HepG2 (cell line): ENCODE measurements at regions not wholly inside any gene's neighbourhood (a gene's known extent, or its start where the extent isn't known, plus 50 kb on each side); places are given as distances from the start of the nearest gene placed in this dataset.

Experiments
- ATAC-seq: fragments of 200-7000 bp; cut with Tn5 transposase; 3 replicates; pipeline ENCODE4 v1.9.1; 2020; ENCODE audit warnings: mild to moderate bottlenecking, moderate library complexity
- BruUV-seq: library from RNA; stranded (reverse); fragments of 400-500 nt; replicated peaks from 2 replicates; lab custom pipeline; 2021; lab: Mats Ljungman, UMichigan
- CTCF ChIA-PET: fragments of 300-600 bp; formaldehyde crosslinking; extraction: SDS; loops from one replicate; lab custom pipeline; 2021; ENCODE audit warnings: low total read pairs, inconsistent platforms, low intra/inter-chr PET ratio; lab: Yijun Ruan, JAX
- POLR2A ChIA-PET: fragments of 350-600 bp; sonication (Branson Sonifier 250); formaldehyde crosslinking; loops from one replicate; lab custom pipeline; 2020; ENCODE audit warnings: antibody characterized with exemption, inconsistent platforms; lab: Yijun Ruan, JAX
- DNase-seq: peaks from one replicate; pipeline ENCODE4 v3.0.0-alpha.2; 2015; ENCODE audit warnings: low spot score
- FAIRE-seq: peaks from 3 replicates; lab custom pipeline; 2011; peaks lifted over from hg19 to GRCh38; lab: Jason Lieb, UNC
- H2AFZ ChIP-seq: one replicate; pipeline ENCODE4 v1.6.1; 2011; ENCODE audit warnings: low read length, inconsistent platforms
- H3K27ac ChIP-seq: fragments of 300-600 bp; 3 replicates; pipeline ENCODE4 v1.8.0; 2011; ENCODE audit warnings: mixed run types, mild to moderate bottlenecking, mixed read lengths, low read length, inconsistent platforms; ENCODE audit not compliant: insufficient read depth; ENCODE audit errors: extremely low read length
- H3K27me3 ChIP-seq, 2 experiments: fragments of 200-600 bp in 1 of 2; 2 replicates in 1 of 2; 3 replicates in 1 of 2; pipeline versions ENCODE4 v1.6.0 to v1.8.0; 2011; ENCODE audit warnings: low read length in 2 of 2, mild to moderate bottlenecking in 2 of 2, moderate library complexity in 2 of 2, inconsistent platforms in 1 of 2; ENCODE audit not compliant: insufficient read depth in 2 of 2, control insufficient read depth in 1 of 2
- H3K36me3 ChIP-seq, 2 experiments: fragments of 200-600 bp in 1 of 2; replicated peaks in 1 of 2; 2 replicates in 1 of 2; 3 replicates in 1 of 2; pipeline versions ENCODE4 v1.5.1 to v1.8.0; 2011; ENCODE audit warnings: low read length in 2 of 2, inconsistent platforms in 1 of 2; ENCODE audit not compliant: insufficient read depth in 2 of 2, control insufficient read depth in 1 of 2
- H3K4me1 ChIP-seq: 2 replicates; pipeline ENCODE4 v1.5.1; 2012; ENCODE audit warnings: low read length, inconsistent platforms; ENCODE audit not compliant: insufficient read depth
- H3K4me2 ChIP-seq: 2 replicates; pipeline ENCODE4 v1.6.0; 2011; ENCODE audit warnings: low read depth, low read length, inconsistent platforms
- H3K4me3 ChIP-seq, 3 experiments: fragments of 200-600 bp in 1 of 3; sonication (generic), shearing (Covaris generic) in 1 of 3; replicated peaks in 1 of 3; 2 replicates each; pipeline ENCODE4 v1.5.1; 2011 to 2016; ENCODE audit warnings: low read length in 3 of 3, inconsistent platforms in 2 of 3, low read depth in 2 of 3, mild to moderate bottlenecking in 2 of 3, control low read depth in 1 of 3, mixed read lengths in 1 of 3; ENCODE audit not compliant: insufficient read depth in 1 of 3
- H3K79me2 ChIP-seq: one replicate; pipeline ENCODE4 v1.6.1; 2011; ENCODE audit warnings: low read length, inconsistent platforms; ENCODE audit not compliant: insufficient read depth
- H3K9ac ChIP-seq: 2 replicates; pipeline ENCODE4 v1.6.0; 2011; ENCODE audit warnings: mild to moderate bottlenecking, low read depth, low read length, inconsistent platforms; ENCODE audit not compliant: insufficient read depth
- H3K9me3 ChIP-seq: 2 replicates; pipeline ENCODE4 v1.5.1; 2012; ENCODE audit warnings: mild to moderate bottlenecking, low read length
- H4K20me1 ChIP-seq: 2 replicates; pipeline ENCODE4 v1.6.0; 2011; ENCODE audit warnings: inconsistent platforms, mild to moderate bottlenecking, low read length, moderate library complexity; ENCODE audit not compliant: insufficient read depth
- BRD4 ChIP-seq: sonication (generic); formaldehyde crosslinking; IDR thresholded peaks from 2 replicates; pipeline ENCODE4 v1.4.0; 2020; ENCODE audit warnings: missing genetic modification reagents
- CBFB ChIP-seq: sonication (generic); formaldehyde crosslinking; IDR thresholded peaks from 2 replicates; pipeline ENCODE4 v1.4.0; 2020; ENCODE audit warnings: missing genetic modification reagents
- KMT2B ChIP-seq: IDR thresholded peaks from 2 replicates; pipeline ENCODE4 v1.6.1; 2016; ENCODE audit warnings: missing genetic modification reagents, missing compliant biosample characterization
- TBL1XR1 ChIP-seq: fragments of 150-350 bp; IDR thresholded peaks from 2 replicates; pipeline ENCODE4 v1.6.1; 2014; ENCODE audit warnings: borderline replicate concordance, low read length; ENCODE audit not compliant: partially characterized antibody
- U2AF1 ChIP-seq: fragments of 200-400 bp; formaldehyde crosslinking; optimal IDR thresholded peaks from 2 replicates; pipeline ENCODE3; 2017; ENCODE audit warnings: mild to moderate bottlenecking, low read depth, low read length
- ZNF451 ChIP-seq: sonication (generic); formaldehyde crosslinking; IDR thresholded peaks from 2 replicates; pipeline ENCODE4 v1.5.0; 2020; ENCODE audit warnings: mild to moderate bottlenecking, missing genetic modification reagents
- ZNF550 ChIP-seq: sonication (generic); formaldehyde crosslinking; IDR thresholded peaks from 2 replicates; pipeline ENCODE4 v1.4.0; 2020; ENCODE audit warnings: mild to moderate bottlenecking, missing genetic modification reagents, borderline replicate concordance
- WGBS: methylation state at CpG from one replicate; pipeline ENCODE4 v1.1.6; 2017; ENCODE audit warnings: low lambda C conversion rate; 5-methylcytosine and 5-hydroxymethylcytosine counted together
- in situ Hi-C: cut with HindIII; loops from 2 replicates; pipeline ENCODE4 v1.10.0; 2017; ENCODE audit warnings: low pct_unique_long_range_greater_than_20kb; ENCODE audit not compliant: extremely low pct_ligation_motif_present
- intact Hi-C: fragments of 100-400 bp; cut with micrococcal nuclease; formaldehyde crosslinking; loops from one replicate; pipeline ENCODE4 v1.10.0; 2022; ENCODE audit not compliant: unreplicated experiment
- TF ChIP-seq, protein P1 (sequence below): sonication (generic); formaldehyde crosslinking; IDR thresholded peaks from 2 replicates; pipeline ENCODE4 v1.9.0; 2022; ENCODE audit warnings: low read depth, missing genetic modification reagents
- TF ChIP-seq, protein P2 (sequence below): sonication (generic); formaldehyde crosslinking; IDR thresholded peaks from 2 replicates; pipeline ENCODE4 v1.4.0; 2020; ENCODE audit warnings: missing genetic modification reagents

DNA sequence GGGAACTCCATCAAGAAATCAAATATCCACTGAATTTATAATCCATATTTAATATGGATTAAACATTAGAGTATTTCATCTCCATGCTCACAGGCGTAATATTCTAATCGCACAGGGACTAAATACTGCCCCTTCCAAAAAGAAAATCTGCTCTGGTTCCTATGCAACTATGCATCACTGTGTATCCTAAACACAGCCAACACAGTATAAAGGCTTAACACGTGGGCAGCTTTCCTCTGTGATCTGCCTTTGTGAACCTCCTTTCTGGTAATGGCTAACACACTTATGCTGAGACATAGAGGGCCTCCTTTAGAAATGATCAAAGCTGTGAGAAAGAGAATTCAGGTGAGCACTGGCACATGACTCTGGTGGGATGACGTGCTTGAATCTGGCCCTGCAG, 110.2 kb downstream of the RAB11FIP2 start:
- BruUV-seq, result no TSS peak
- Histone ChIP-seq H3K79me2 (no peaks in the 10 kb centered on the region), H2AFZ (no peak overlapping the region), H3K27me3 (peaks cover 0 to 16% of the 10 kb centered on the region in 2 experiments; a peak in 3 of 5 replicates), H3K9me3 (no peaks in the 10 kb centered on the region), H3K9ac (no peak overlapping the region), H3K4me2 (peak overlapping the region; percentile 49), H4K20me1 (no peaks in the 10 kb centered on the region), H3K4me3 (no peak overlapping the region), H3K36me3 (no peaks in the 10 kb centered on the region), H3K27ac (no peak overlapping the region), H3K4me1 (no peaks in the 10 kb centered on the region)
- TF ChIP-seq KMT2B (CRISPR knock-in tag), result no peak
- no peak for TF ChIP-seq CBFB (CRISPR knock-in tag)
- TF ChIP-seq, protein P1, sequence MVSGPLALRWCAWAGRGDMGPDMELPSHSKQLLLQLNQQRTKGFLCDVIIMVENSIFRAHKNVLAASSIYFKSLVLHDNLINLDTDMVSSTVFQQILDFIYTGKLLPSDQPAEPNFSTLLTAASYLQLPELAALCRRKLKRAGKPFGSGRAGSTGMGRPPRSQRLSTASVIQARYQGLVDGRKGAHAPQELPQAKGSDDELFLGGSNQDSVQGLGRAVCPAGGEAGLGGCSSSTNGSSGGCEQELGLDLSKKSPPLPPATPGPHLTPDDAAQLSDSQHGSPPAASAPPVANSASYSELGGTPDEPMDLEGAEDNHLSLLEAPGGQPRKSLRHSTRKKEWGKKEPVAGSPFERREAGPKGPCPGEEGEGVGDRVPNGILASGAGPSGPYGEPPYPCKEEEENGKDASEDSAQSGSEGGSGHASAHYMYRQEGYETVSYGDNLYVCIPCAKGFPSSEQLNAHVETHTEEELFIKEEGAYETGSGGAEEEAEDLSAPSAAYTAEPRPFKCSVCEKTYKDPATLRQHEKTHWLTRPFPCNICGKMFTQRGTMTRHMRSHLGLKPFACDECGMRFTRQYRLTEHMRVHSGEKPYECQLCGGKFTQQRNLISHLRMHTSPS, result no peak
- TF ChIP-seq, protein P2, sequence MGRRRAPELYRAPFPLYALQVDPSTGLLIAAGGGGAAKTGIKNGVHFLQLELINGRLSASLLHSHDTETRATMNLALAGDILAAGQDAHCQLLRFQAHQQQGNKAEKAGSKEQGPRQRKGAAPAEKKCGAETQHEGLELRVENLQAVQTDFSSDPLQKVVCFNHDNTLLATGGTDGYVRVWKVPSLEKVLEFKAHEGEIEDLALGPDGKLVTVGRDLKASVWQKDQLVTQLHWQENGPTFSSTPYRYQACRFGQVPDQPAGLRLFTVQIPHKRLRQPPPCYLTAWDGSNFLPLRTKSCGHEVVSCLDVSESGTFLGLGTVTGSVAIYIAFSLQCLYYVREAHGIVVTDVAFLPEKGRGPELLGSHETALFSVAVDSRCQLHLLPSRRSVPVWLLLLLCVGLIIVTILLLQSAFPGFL, result no peak
- in situ Hi-C loops, result no loop called here
- FAIRE-seq (no peak), DNase-seq (no peak), ATAC-seq (no peak)
- POLR2A ChIA-PET, result no interaction called here
- intact Hi-C loops, result no loop called here
- CTCF ChIA-PET, result no interaction called here
- 34% methylated on average over 4 of the region's 4 CpGs for WGBS

DNA sequence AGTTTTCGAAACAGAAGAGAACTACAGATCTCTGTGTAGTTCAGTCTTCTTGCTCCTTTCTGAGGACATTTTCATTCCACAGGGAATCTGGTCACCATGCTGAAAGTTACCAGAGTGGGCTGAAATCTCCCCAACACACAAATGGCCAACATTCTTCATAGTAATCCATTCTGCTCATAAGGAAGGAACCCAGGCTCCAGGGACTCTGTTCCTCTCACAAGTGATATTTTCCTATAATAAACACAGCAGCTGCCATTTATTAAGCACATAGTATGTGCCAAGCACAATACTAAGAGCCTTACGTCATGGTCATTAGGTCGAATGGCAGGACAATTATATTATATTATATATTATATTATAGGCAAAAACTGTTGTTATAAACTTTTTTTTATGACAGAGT, 109.8 kb downstream of the RAB11FIP2 start:
- H3K79me2 ChIP-seq, result no peaks in the 10 kb centered on the region
- CTCF ChIA-PET, result no interaction called here
- no TSS peak for BruUV-seq
- WGBS, result 57% methylated on average over 3 of the region's 3 CpGs
- peaks cover 0 to 16% of the 10 kb centered on the region in 2 experiments; a peak in 3 of 5 replicates for H3K27me3 ChIP-seq
- DNase-seq, result no peak
- H3K36me3 ChIP-seq, result no peaks in the 10 kb centered on the region
- no peak overlapping the region for H3K4me2 ChIP-seq
- intact Hi-C loops, result no loop called here
- no peak overlapping the region for H3K4me3 ChIP-seq
- TF ChIP-seq U2AF1 (no peak), ZNF550 (CRISPR knock-in tag) (no peak), TBL1XR1 (no peak), ZNF451 (no peak), BRD4 (no peak)
- TF ChIP-seq, all 625 proteins: peak for 0
- Histone ChIP-seq H3K4me1 (no peaks in the 10 kb centered on the region), H2AFZ (no peak overlapping the region), H3K27ac (no peak overlapping the region), H3K9ac (no peak overlapping the region), H3K9me3 (no peaks in the 10 kb centered on the region), H4K20me1 (no peaks in the 10 kb centered on the region)
- ATAC-seq, result no peak
- no peak for FAIRE-seq
- POLR2A ChIA-PET, result no interaction called here
- in situ Hi-C loops, result no loop called here
